HepG2 (cell line): ENCODE measurements at regions not wholly inside any gene's neighbourhood (a gene's known extent, or its start where the extent isn't known, plus 50 kb on each side); places are given as distances from the start of the nearest gene placed in this dataset.

Source experiments
- ATAC-seq: fragments of 200-7000 bp; cut with Tn5 transposase; 3 replicates; pipeline ENCODE4 v1.9.1; 2020; ENCODE audit warnings: mild to moderate bottlenecking, moderate library complexity
- BruUV-seq: library from RNA; stranded (reverse); fragments of 400-500 nt; replicated peaks from 2 replicates; lab custom pipeline; 2021; lab: Mats Ljungman, UMichigan
- CTCF ChIA-PET: fragments of 300-600 bp; formaldehyde crosslinking; extraction: SDS; loops from one replicate; lab custom pipeline; 2021; ENCODE audit warnings: low total read pairs, inconsistent platforms, low intra/inter-chr PET ratio; lab: Yijun Ruan, JAX
- POLR2A ChIA-PET: fragments of 350-600 bp; sonication (Branson Sonifier 250); formaldehyde crosslinking; loops from one replicate; lab custom pipeline; 2020; ENCODE audit warnings: antibody characterized with exemption, inconsistent platforms; lab: Yijun Ruan, JAX
- DNase-seq: peaks from one replicate; pipeline ENCODE4 v3.0.0-alpha.2; 2015; ENCODE audit warnings: low spot score
- FAIRE-seq: peaks from 3 replicates; lab custom pipeline; 2011; peaks lifted over from hg19 to GRCh38; lab: Jason Lieb, UNC
- H2AFZ ChIP-seq: one replicate; pipeline ENCODE4 v1.6.1; 2011; ENCODE audit warnings: low read length, inconsistent platforms
- H3K27ac ChIP-seq: fragments of 300-600 bp; 3 replicates; pipeline ENCODE4 v1.8.0; 2011; ENCODE audit warnings: mixed run types, mild to moderate bottlenecking, mixed read lengths, low read length, inconsistent platforms; ENCODE audit not compliant: insufficient read depth; ENCODE audit errors: extremely low read length
- H3K27me3 ChIP-seq, 2 experiments: fragments of 200-600 bp in 1 of 2; 2 replicates in 1 of 2; 3 replicates in 1 of 2; pipeline versions ENCODE4 v1.6.0 to v1.8.0; 2011; ENCODE audit warnings: low read length in 2 of 2, mild to moderate bottlenecking in 2 of 2, moderate library complexity in 2 of 2, inconsistent platforms in 1 of 2; ENCODE audit not compliant: insufficient read depth in 2 of 2, control insufficient read depth in 1 of 2
- H3K36me3 ChIP-seq, 2 experiments: fragments of 200-600 bp in 1 of 2; replicated peaks in 1 of 2; 2 replicates in 1 of 2; 3 replicates in 1 of 2; pipeline versions ENCODE4 v1.5.1 to v1.8.0; 2011; ENCODE audit warnings: low read length in 2 of 2, inconsistent platforms in 1 of 2; ENCODE audit not compliant: insufficient read depth in 2 of 2, control insufficient read depth in 1 of 2
- H3K4me1 ChIP-seq: 2 replicates; pipeline ENCODE4 v1.5.1; 2012; ENCODE audit warnings: low read length, inconsistent platforms; ENCODE audit not compliant: insufficient read depth
- H3K4me2 ChIP-seq: 2 replicates; pipeline ENCODE4 v1.6.0; 2011; ENCODE audit warnings: low read depth, low read length, inconsistent platforms
- H3K4me3 ChIP-seq, 3 experiments: fragments of 200-600 bp in 1 of 3; sonication (generic), shearing (Covaris generic) in 1 of 3; replicated peaks in 1 of 3; 2 replicates each; pipeline ENCODE4 v1.5.1; 2011 to 2016; ENCODE audit warnings: low read length in 3 of 3, inconsistent platforms in 2 of 3, low read depth in 2 of 3, mild to moderate bottlenecking in 2 of 3, control low read depth in 1 of 3, mixed read lengths in 1 of 3; ENCODE audit not compliant: insufficient read depth in 1 of 3
- H3K79me2 ChIP-seq: one replicate; pipeline ENCODE4 v1.6.1; 2011; ENCODE audit warnings: low read length, inconsistent platforms; ENCODE audit not compliant: insufficient read depth
- H3K9ac ChIP-seq: 2 replicates; pipeline ENCODE4 v1.6.0; 2011; ENCODE audit warnings: mild to moderate bottlenecking, low read depth, low read length, inconsistent platforms; ENCODE audit not compliant: insufficient read depth
- H3K9me3 ChIP-seq: 2 replicates; pipeline ENCODE4 v1.5.1; 2012; ENCODE audit warnings: mild to moderate bottlenecking, low read length
- H4K20me1 ChIP-seq: 2 replicates; pipeline ENCODE4 v1.6.0; 2011; ENCODE audit warnings: inconsistent platforms, mild to moderate bottlenecking, low read length, moderate library complexity; ENCODE audit not compliant: insufficient read depth
- AGO1 ChIP-seq: fragments of 200-400 bp; formaldehyde crosslinking; IDR thresholded peaks from 2 replicates; pipeline ENCODE4 v1.6.1; 2017; ENCODE audit warnings: mild to moderate bottlenecking, low read depth, low read length, moderate library complexity; ENCODE audit not compliant: poor library complexity, severe bottlenecking
- ATM ChIP-seq: fragments of 450-650 bp; IDR thresholded peaks from 2 replicates; pipeline ENCODE4 v1.7.1; 2017; ENCODE audit warnings: mild to moderate bottlenecking, borderline replicate concordance
- BHLHE40 ChIP-seq: IDR thresholded peaks from 2 replicates; pipeline ENCODE4 v1.6.1; 2011; ENCODE audit warnings: low read length, improper control_type of control experiment
- FOXJ3 ChIP-seq: sonication (generic); formaldehyde crosslinking; IDR thresholded peaks from 2 replicates; pipeline ENCODE4 v1.4.0; 2020; ENCODE audit warnings: missing genetic modification reagents, mild to moderate bottlenecking, borderline replicate concordance
- GABPB1 ChIP-seq: IDR thresholded peaks from 2 replicates; pipeline ENCODE4 v1.6.1; 2016; ENCODE audit warnings: mild to moderate bottlenecking, missing genetic modification reagents, moderate library complexity, missing compliant biosample characterization
- KLF15 ChIP-seq: sonication (generic); formaldehyde crosslinking; IDR thresholded peaks from 2 replicates; pipeline ENCODE4 v1.8.1; 2023; ENCODE audit warnings: borderline replicate concordance, mild to moderate bottlenecking, inconsistent platforms, missing genetic modification reagents, mixed read lengths
- LCORL ChIP-seq, 2 experiments: fragments of 450-650 bp in 1 of 2; sonication (generic) in 1 of 2; formaldehyde crosslinking in 1 of 2; IDR thresholded peaks; 2 replicates each; pipeline versions ENCODE4 v1.5.0 to v1.6.1; 2017 to 2020; ENCODE audit warnings: antibody characterized with exemption in 1 of 2, missing genetic modification reagents in 1 of 2
- POLR2G ChIP-seq: fragments of 200-400 bp; formaldehyde crosslinking; IDR thresholded peaks from 2 replicates; pipeline ENCODE4 v1.6.1; 2018; ENCODE audit warnings: mild to moderate bottlenecking, low read depth, low read length, moderate library complexity
- REXO4 ChIP-seq: sonication (generic); formaldehyde crosslinking; IDR thresholded peaks from 2 replicates; pipeline ENCODE4 v1.8.0; 2022; ENCODE audit warnings: missing genetic modification reagents, mild to moderate bottlenecking, borderline replicate concordance
- RFX3 ChIP-seq: IDR thresholded peaks from 2 replicates; pipeline ENCODE4 v1.6.1; 2016; ENCODE audit warnings: missing biosample characterization, missing genetic modification reagents
- SMARCC2 ChIP-seq: fragments of 450-650 bp; IDR thresholded peaks from 2 replicates; pipeline ENCODE4 v1.6.1; 2017; ENCODE audit warnings: antibody characterized with exemption, mild to moderate bottlenecking
- TCF7L2 ChIP-seq: IDR thresholded peaks from 2 replicates; pipeline ENCODE4 v1.6.1; 2011; ENCODE audit warnings: mild to moderate bottlenecking, low read depth, low read length, moderate library complexity
- ZNF674 ChIP-seq: sonication (generic); formaldehyde crosslinking; IDR thresholded peaks from 2 replicates; pipeline ENCODE4 v1.5.0; 2020; ENCODE audit warnings: low read depth, mild to moderate bottlenecking, missing genetic modification reagents
- ZNF768 ChIP-seq: sonication (generic); formaldehyde crosslinking; IDR thresholded peaks from 2 replicates; pipeline ENCODE4 v1.4.0; 2020; ENCODE audit warnings: missing genetic modification reagents
- WGBS: methylation state at CpG from one replicate; pipeline ENCODE4 v1.1.6; 2017; ENCODE audit warnings: low lambda C conversion rate; 5-methylcytosine and 5-hydroxymethylcytosine counted together
- in situ Hi-C: cut with HindIII; loops from 2 replicates; pipeline ENCODE4 v1.10.0; 2017; ENCODE audit warnings: low pct_unique_long_range_greater_than_20kb; ENCODE audit not compliant: extremely low pct_ligation_motif_present
- intact Hi-C: fragments of 100-400 bp; cut with micrococcal nuclease; formaldehyde crosslinking; loops from one replicate; pipeline ENCODE4 v1.10.0; 2022; ENCODE audit not compliant: unreplicated experiment
- TF ChIP-seq, protein P1 (sequence below): sonication (generic); formaldehyde crosslinking; IDR thresholded peaks from 2 replicates; pipeline ENCODE4 v1.9.0; 2021; ENCODE audit warnings: missing genetic modification reagents, borderline replicate concordance
- TF ChIP-seq, protein P2 (sequence below): sonication (generic); formaldehyde crosslinking; IDR thresholded peaks from 2 replicates; pipeline ENCODE4 v1.4.0; 2020; ENCODE audit warnings: missing genetic modification reagents

DNA sequence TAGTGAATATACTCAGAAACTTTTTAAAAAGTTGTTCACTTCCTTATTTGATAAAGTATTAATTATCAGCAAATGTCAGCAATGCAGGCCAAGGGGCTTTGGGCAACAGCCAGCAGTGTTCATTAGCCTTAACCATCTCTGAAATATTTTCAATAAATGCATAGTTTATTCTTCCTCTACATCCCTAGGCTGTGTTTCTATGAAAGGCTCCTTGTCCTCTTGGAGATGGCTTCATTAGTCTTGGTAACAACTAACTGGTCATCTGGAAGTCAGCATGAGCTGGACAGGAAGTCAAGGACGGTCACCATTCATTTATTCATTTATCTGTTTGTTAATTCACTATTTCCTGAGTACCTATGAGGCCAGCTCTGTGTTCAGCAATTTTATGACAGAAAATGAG lies 124.0 kb upstream of the TMEM132D start:
- in situ Hi-C loops (loop anchor here (25.0 kb wide), 1 partner anchor 710 kb away; no protein-coding TSS in a partner anchor), intact Hi-C loops (no loop called here)
- POLR2A ChIA-PET = no interaction called here
- CTCF ChIA-PET = interaction anchor here (1.9 kb wide), 1 partner anchor 308 kb away, joined by 6 read pairs; no protein-coding TSS in a partner anchor
- H2AFZ ChIP-seq = no peak overlapping the region
- no TSS peak for BruUV-seq
- FAIRE-seq (no peak), DNase-seq (no peak)
- H3K4me1 ChIP-seq = no peaks in the 10 kb centered on the region
- H3K27ac ChIP-seq = no peak overlapping the region
- peaks cover 0 to 10% of the 10 kb centered on the region in 2 experiments; a peak in 2 of 5 replicates for H3K27me3 ChIP-seq
- 6% methylated on average over 1 of the region's 1 CpG for WGBS
- H3K36me3 ChIP-seq = no peaks in the 10 kb centered on the region
- no peaks in the 10 kb centered on the region for H3K9me3 ChIP-seq
- no peak overlapping the region for H3K4me3 ChIP-seq
- no peak for TF ChIP-seq AGO1
- no peak for TF ChIP-seq ATM
- TF ChIP-seq, protein P1, sequence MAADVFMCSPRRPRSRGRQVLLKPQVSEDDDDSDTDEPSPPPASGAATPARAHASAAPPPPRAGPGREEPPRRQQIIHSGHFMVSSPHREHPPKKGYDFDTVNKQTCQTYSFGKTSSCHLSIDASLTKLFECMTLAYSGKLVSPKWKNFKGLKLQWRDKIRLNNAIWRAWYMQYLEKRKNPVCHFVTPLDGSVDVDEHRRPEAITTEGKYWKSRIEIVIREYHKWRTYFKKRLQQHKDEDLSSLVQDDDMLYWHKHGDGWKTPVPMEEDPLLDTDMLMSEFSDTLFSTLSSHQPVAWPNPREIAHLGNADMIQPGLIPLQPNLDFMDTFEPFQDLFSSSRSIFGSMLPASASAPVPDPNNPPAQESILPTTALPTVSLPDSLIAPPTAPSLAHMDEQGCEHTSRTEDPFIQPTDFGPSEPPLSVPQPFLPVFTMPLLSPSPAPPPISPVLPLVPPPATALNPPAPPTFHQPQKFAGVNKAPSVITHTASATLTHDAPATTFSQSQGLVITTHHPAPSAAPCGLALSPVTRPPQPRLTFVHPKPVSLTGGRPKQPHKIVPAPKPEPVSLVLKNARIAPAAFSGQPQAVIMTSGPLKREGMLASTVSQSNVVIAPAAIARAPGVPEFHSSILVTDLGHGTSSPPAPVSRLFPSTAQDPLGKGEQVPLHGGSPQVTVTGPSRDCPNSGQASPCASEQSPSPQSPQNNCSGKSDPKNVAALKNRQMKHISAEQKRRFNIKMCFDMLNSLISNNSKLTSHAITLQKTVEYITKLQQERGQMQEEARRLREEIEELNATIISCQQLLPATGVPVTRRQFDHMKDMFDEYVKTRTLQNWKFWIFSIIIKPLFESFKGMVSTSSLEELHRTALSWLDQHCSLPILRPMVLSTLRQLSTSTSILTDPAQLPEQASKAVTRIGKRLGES (CRISPR knock-in tag) = no peak
- no peak for TF ChIP-seq KLF15 (CRISPR knock-in tag)
- no peak for TF ChIP-seq ZNF768 (CRISPR knock-in tag)
- TF ChIP-seq LCORL (IDR thresholded peaks at IDR 0.05) = no peak
- TF ChIP-seq LCORL (CRISPR knock-in tag; IDR thresholded peaks at IDR 0.05) = no peak
- TF ChIP-seq GABPB1 = no peak
- TF ChIP-seq ZNF674 = no peak
- TF ChIP-seq RFX3 (CRISPR knock-in tag) = no peak
- TF ChIP-seq REXO4 (CRISPR knock-in tag) = no peak
- TF ChIP-seq BHLHE40 = no peak
- TF ChIP-seq SMARCC2 = no peak
- TF ChIP-seq FOXJ3 (CRISPR knock-in tag) = no peak
- no peak for TF ChIP-seq POLR2G
- TF ChIP-seq TCF7L2 = no peak
- TF ChIP-seq, protein P2, sequence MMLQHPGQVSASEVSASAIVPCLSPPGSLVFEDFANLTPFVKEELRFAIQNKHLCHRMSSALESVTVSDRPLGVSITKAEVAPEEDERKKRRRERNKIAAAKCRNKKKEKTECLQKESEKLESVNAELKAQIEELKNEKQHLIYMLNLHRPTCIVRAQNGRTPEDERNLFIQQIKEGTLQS (CRISPR knock-in tag) = no peak
- TF ChIP-seq, all 625 proteins: peak for 0
- no peak overlapping the region for H3K4me2 ChIP-seq
- H4K20me1 ChIP-seq = no peaks in the 10 kb centered on the region
- H3K9ac ChIP-seq = no peak overlapping the region
- ATAC-seq = no peak
- H3K79me2 ChIP-seq = no peaks in the 10 kb centered on the region
